Muscle layer of colon (tissue), 2 donors: ENCODE measurements at regions not wholly inside any gene's neighbourhood (a gene's known extent, or its start where the extent isn't known, plus 50 kb on each side); places are given as distances from the start of the nearest gene placed in this dataset.

Source experiments
- H3K27ac ChIP-seq: one replicate; pipeline ENCODE4 v1.7.0; 2013; ENCODE audit warnings: low read depth, mild to moderate bottlenecking, low read length, moderate library complexity
- H3K27me3 ChIP-seq, 2 donors: one replicate each; pipeline ENCODE4 v1.7.0; 2013; ENCODE audit warnings: low read length in 2 of 2, mild to moderate bottlenecking in 2 of 2; ENCODE audit not compliant: insufficient read depth in 2 of 2, control insufficient read depth in 1 of 2
- H3K36me3 ChIP-seq: one replicate; pipeline ENCODE4 v1.7.0; 2013; ENCODE audit warnings: mild to moderate bottlenecking, low read length; ENCODE audit not compliant: insufficient read depth
- H3K4me1 ChIP-seq: one replicate; pipeline ENCODE4 v1.7.0; 2013; ENCODE audit warnings: mild to moderate bottlenecking, low read length; ENCODE audit not compliant: insufficient read depth
- H3K4me3 ChIP-seq, 2 donors: one replicate each; pipeline ENCODE4 v1.7.0; 2013; ENCODE audit warnings: low read length in 2 of 2, low read depth in 1 of 2, mild to moderate bottlenecking in 1 of 2, moderate library complexity in 1 of 2
- H3K9ac ChIP-seq: one replicate; pipeline ENCODE4 v1.7.0; 2013; ENCODE audit warnings: low read length
- H3K9me3 ChIP-seq: one replicate; pipeline ENCODE4 v1.7.0; 2013; ENCODE audit warnings: mild to moderate bottlenecking, low read length
- donor health status: abdominal sarcoma.
- donor health status: Adenocarcinoma of cecum.

GRCh38 chr5:57903458-57903857, 420.8 kb upstream of the ACTBL2 start:
- no peaks in the 10 kb centered on the region for H3K9me3 ChIP-seq
- no peak overlapping the region for H3K9ac ChIP-seq
- H3K27me3 ChIP-seq, result no peaks in the 10 kb centered on the region
- H3K4me3 ChIP-seq, result no peak overlapping the region
- H3K4me1 ChIP-seq, result no peaks in the 10 kb centered on the region
- H3K36me3 ChIP-seq, result no peaks in the 10 kb centered on the region
- no peak overlapping the region for H3K27ac ChIP-seq

GRCh38 chr5:57902095-57902494, 419.5 kb upstream of the ACTBL2 start:
- Histone ChIP-seq H3K4me1 (no peaks in the 10 kb centered on the region), H3K27ac (no peak overlapping the region), H3K27me3 (no peaks in the 10 kb centered on the region), H3K9me3 (no peaks in the 10 kb centered on the region), H3K4me3 (no peak overlapping the region), H3K36me3 (no peaks in the 10 kb centered on the region), H3K9ac (no peak overlapping the region)

DNA sequence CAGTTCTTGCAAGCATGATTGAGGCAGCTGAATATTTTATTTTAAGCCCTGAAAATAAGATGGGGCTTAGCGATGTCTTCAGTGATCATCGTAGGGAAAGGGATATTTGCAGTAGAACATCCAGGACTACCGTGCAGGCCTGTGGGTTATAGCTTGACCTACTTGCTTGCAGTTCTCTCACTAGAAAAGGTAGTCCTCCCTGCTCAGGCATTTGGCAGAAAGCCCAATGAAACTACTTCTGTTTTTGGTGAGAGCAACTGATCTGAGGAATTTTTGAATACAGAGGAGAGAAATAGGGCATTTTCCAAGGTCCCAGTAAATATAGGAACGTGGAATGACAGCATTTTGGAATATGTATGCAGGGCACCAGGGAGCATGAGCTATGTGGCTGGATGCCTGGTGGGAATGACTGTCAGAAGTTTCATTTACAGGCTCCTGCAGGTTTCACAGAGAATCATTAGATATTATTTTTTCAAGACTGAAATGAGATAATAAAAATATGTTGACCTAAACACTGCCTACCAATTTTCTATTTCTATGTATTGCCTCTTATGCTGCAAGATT, 417.9 kb upstream of the ACTBL2 start:
- Histone ChIP-seq H3K4me3 (no peak overlapping the region), H3K27ac (no peak overlapping the region), H3K9ac (no peak overlapping the region), H3K4me1 (no peaks in the 10 kb centered on the region), H3K9me3 (no peaks in the 10 kb centered on the region), H3K27me3 (no peaks in the 10 kb centered on the region), H3K36me3 (no peaks in the 10 kb centered on the region)

GRCh38 chr5:57896576-57896975, 414.0 kb upstream of the ACTBL2 start:
- Histone ChIP-seq H3K27ac (no peak overlapping the region), H3K36me3 (no peaks in the 10 kb centered on the region), H3K4me3 (no peak overlapping the region), H3K9ac (no peak overlapping the region), H3K4me1 (no peaks in the 10 kb centered on the region), H3K9me3 (no peaks in the 10 kb centered on the region), H3K27me3 (no peaks in the 10 kb centered on the region)

- no peaks in the 10 kb centered on the region for H3K9me3 ChIP-seq
- no peaks in the 10 kb centered on the region for H3K36me3 ChIP-seq
- H3K27ac ChIP-seq, result no peak overlapping the region
These were observed 413.2 kb upstream of the ACTBL2 start for GRCh38 chr5:57895766-57896165.

DNA sequence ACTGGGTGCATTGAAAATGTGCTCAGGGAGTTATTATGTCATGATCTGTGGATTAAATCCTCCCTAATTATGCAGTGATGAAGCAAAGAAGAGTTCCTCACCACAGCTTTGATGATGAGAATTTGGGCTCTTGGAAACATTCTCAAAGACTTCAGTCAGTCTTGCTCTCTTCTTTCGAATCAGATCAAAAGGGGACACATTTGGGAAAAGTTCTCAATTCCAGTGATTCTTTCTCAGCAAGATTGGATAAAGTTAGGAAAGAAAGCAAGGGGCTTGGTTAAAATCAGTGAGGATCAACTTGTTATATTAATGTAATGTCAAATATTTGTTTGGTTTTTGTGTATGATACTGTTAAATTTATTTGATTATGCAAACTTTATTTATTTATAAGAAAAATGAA, 411.3 kb upstream of the ACTBL2 start:
- Histone ChIP-seq H3K9me3 (no peaks in the 10 kb centered on the region), H3K27ac (no peak overlapping the region), H3K9ac (no peak overlapping the region), H3K4me3 (no peak overlapping the region), H3K27me3 (no peaks in the 10 kb centered on the region), H3K4me1 (no peaks in the 10 kb centered on the region), H3K36me3 (no peaks in the 10 kb centered on the region)

More at GRCh38 chr5:57895766-57896165, 413.2 kb upstream of the ACTBL2 start:
- H3K4me3 ChIP-seq, result no peak overlapping the region
- no peaks in the 10 kb centered on the region for H3K4me1 ChIP-seq
- no peaks in the 10 kb centered on the region for H3K27me3 ChIP-seq
- H3K9ac ChIP-seq, result no peak overlapping the region

DNA sequence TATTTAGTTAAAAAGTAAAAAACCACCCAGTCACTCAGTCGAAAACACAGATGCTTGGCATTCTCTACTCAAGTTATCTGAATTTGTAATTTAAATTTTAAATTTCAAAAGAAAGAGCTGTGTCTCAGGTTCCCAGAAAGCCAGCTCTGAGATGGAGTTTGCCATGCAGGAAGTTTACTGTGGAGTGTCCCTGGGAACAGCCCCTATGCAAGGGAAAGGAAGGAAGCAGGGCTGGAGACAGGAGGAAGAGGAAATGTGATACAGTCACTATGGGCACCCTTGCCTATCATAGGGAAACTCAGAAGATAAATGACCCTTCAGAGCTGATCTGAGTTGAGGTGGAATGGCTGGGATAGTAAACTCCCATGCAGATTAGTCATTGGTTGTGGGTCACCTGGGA, 408.8 kb upstream of the ACTBL2 start:
- Histone ChIP-seq H3K27me3 (no peaks in the 10 kb centered on the region), H3K9me3 (no peaks in the 10 kb centered on the region), H3K27ac (no peak overlapping the region), H3K4me1 (no peaks in the 10 kb centered on the region), H3K9ac (no peak overlapping the region), H3K36me3 (no peaks in the 10 kb centered on the region), H3K4me3 (no peak overlapping the region)

DNA sequence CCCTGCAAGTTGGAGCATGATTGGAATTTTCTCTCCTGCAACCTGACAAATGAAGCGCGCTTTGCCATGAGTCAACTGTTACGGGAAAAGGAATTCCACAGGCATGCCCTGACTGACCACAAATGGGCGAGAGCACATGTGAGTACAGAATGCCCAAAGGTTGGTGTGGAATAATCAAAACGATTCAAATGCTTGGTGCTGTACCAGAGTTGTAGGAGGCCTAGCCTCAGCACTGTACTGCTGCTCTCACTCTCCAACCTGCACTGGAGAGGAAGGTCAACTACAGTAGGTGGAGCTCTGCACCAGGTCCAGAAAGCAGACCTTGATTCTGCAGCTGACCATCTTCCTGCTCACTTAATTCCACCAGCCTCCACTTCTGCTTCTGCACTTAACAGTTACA, 406.9 kb upstream of the ACTBL2 start:
- Histone ChIP-seq H3K9ac (no peak overlapping the region), H3K36me3 (no peaks in the 10 kb centered on the region), H3K9me3 (no peaks in the 10 kb centered on the region), H3K4me1 (no peaks in the 10 kb centered on the region), H3K4me3 (no peak overlapping the region), H3K27ac (no peak overlapping the region), H3K27me3 (no peaks in the 10 kb centered on the region)

- Histone ChIP-seq H3K9ac (no peak overlapping the region), H3K9me3 (no peaks in the 10 kb centered on the region), H3K27ac (no peak overlapping the region)
These were observed 405.4 kb upstream of the ACTBL2 start for GRCh38 chr5:57887851-57888621.

DNA sequence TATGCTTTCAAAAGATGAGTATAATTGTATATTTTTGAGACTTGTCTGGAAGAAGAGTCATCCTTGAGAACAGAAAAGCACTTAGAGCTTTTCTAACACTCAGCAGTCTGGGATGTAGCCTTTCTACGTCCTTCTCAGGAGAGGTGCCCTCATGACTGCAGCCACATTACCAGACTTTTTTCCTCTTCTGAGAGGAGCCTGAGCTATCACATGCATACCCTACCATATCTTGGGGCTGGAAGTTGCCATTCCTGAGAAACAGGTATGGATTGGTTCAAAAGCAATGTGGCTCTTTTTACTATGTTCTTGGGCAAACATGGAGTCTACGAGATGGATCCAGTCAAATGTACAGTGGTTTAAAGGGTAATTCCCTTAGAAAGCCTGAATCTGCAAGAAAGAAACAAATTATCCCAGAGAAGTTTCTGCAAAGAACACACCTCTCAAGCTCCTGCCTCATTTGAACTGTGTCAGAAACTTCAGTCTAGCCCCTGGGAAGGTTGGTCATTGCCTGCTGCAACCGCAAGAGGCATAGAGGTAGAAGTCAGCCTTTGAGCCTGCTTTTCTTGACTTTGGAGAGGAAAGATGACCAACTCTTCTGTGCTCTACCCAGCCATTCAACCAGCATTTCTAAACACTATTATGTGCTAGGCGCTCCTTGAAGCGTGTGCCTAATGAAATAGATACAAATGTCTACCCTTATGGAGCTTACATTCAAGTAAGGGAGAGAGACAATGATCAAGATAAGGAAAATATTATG, 401.9 kb upstream of the ACTBL2 start:
- Histone ChIP-seq H3K9ac (no peak overlapping the region), H3K4me3 (no peak overlapping the region), H3K9me3 (no peaks in the 10 kb centered on the region), H3K27me3 (no peaks in the 10 kb centered on the region), H3K36me3 (no peaks in the 10 kb centered on the region), H3K4me1 (no peaks in the 10 kb centered on the region), H3K27ac (no peak overlapping the region)

More at GRCh38 chr5:57887851-57888621, 405.4 kb upstream of the ACTBL2 start:
- H3K27me3 ChIP-seq, result no peaks in the 10 kb centered on the region
- H3K4me1 ChIP-seq, result no peaks in the 10 kb centered on the region
- no peak overlapping the region for H3K4me3 ChIP-seq
- H3K36me3 ChIP-seq, result no peaks in the 10 kb centered on the region

GRCh38 chr5:57880216-57880615, 397.6 kb upstream of the ACTBL2 start:
- Histone ChIP-seq H3K4me1 (no peaks in the 10 kb centered on the region), H3K4me3 (no peak overlapping the region), H3K9ac (no peak overlapping the region), H3K9me3 (no peaks in the 10 kb centered on the region), H3K36me3 (no peaks in the 10 kb centered on the region), H3K27me3 (no peaks in the 10 kb centered on the region), H3K27ac (no peak overlapping the region)
